ENCODE measurements at regions not wholly inside any gene's neighbourhood (a gene's known extent, or its start where the extent isn't known, plus 50 kb on each side); places are given as distances from the start of the nearest gene placed in this dataset.

DNA sequence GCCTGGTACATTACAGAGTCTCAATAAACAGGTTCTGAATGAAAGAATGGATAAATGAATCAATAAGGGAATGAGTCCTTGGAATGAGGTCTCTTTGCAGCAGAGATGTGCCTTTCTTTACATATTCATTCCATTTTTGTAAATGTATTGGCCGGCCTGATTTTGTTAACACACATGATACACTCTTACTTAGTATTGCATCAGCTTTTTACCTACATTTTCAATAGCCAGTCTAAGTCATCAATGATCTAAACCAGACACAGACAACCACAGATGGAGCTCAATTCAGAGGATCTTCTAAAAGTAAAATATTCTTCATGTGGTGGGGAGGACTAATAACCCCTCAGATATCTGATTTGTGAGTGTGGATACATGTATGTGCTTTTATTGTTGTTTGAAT is 653.1 kb downstream of the LMO4 start:
- TF ChIP-seq, protein P1, sequence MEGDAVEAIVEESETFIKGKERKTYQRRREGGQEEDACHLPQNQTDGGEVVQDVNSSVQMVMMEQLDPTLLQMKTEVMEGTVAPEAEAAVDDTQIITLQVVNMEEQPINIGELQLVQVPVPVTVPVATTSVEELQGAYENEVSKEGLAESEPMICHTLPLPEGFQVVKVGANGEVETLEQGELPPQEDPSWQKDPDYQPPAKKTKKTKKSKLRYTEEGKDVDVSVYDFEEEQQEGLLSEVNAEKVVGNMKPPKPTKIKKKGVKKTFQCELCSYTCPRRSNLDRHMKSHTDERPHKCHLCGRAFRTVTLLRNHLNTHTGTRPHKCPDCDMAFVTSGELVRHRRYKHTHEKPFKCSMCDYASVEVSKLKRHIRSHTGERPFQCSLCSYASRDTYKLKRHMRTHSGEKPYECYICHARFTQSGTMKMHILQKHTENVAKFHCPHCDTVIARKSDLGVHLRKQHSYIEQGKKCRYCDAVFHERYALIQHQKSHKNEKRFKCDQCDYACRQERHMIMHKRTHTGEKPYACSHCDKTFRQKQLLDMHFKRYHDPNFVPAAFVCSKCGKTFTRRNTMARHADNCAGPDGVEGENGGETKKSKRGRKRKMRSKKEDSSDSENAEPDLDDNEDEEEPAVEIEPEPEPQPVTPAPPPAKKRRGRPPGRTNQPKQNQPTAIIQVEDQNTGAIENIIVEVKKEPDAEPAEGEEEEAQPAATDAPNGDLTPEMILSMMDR (IDR thresholded peaks at IDR 0.05; ENCODE audit: insufficient read depth, low read depth, low read length), result no peak
- TF ChIP-seq EZH2 (IDR thresholded peaks at IDR 0.05; ENCODE audit: insufficient read depth, low read length), result no peak
